ENCODE measurements at regions not wholly inside any gene's neighbourhood (a gene's known extent, or its start where the extent isn't known, plus 50 kb on each side); places are given as distances from the start of the nearest gene placed in this dataset.

GRCh38 chr5:101515721-101516120, 612.6 kb upstream of the ST8SIA4 start:
- Histone ChIP-seq H3K4me1 (no peaks in the 10 kb centered on the region), H3K4me3 (ENCODE audit: low read depth, low read length) (no peak overlapping the region), H3K27me3 (replicated peaks; ENCODE audit: control insufficient read depth, insufficient read depth, low read length) (no peaks in the 10 kb centered on the region), H3K36me3 (ENCODE audit: control insufficient read depth, insufficient read depth, low read length) (no peaks in the 10 kb centered on the region), H3K9me3 (peaks cover 3% of the 10 kb centered on the region)
- no peaks in the 10 kb centered on the region for H3K36me3 Mint-ChIP-seq (ENCODE audit: insufficient read depth, unreplicated experiment)
- intact Hi-C loops (cut with micrococcal nuclease; ENCODE audit: unreplicated experiment): no loop called here
- H3K27me3 Mint-ChIP-seq (ENCODE audit: insufficient read depth, unreplicated experiment): no peaks in the 10 kb centered on the region
- CTCF ChIA-PET: no interaction called here
- H3K9me3 Mint-ChIP-seq (ENCODE audit: unreplicated experiment): peaks cover 29% of the 10 kb centered on the region
- H3K4me1 Mint-ChIP-seq (ENCODE audit: low read depth, unreplicated experiment): no peaks in the 10 kb centered on the region
- BruUV-seq (replicated peaks): no TSS peak
- DNase-seq: no peak
- H3K4me3 Mint-ChIP-seq (ENCODE audit: unreplicated experiment): no peak overlapping the region
- POLR2A ChIA-PET: no interaction called here
- no peak for TF ChIP-seq CTCF (IDR thresholded peaks at IDR 0.05; ENCODE audit: insufficient read depth in 1 of 2, low read depth in 1 of 2, low read length in 1 of 2, severe bottlenecking in 1 of 2, unreplicated experiment in 1 of 2)
- no peak overlapping the region for H3K27ac Mint-ChIP-seq (ENCODE audit: unreplicated experiment)

GRCh38 chr5:101505891-101506570, 602.9 kb upstream of the ST8SIA4 start:
- Mint-ChIP-seq H3K27ac (ENCODE audit: unreplicated experiment) (no peak overlapping the region), H3K27me3 (ENCODE audit: insufficient read depth, unreplicated experiment) (no peaks in the 10 kb centered on the region), H3K9me3 (ENCODE audit: unreplicated experiment) (peaks cover 26% of the 10 kb centered on the region), H3K4me3 (ENCODE audit: unreplicated experiment) (no peak overlapping the region), H3K36me3 (ENCODE audit: insufficient read depth, unreplicated experiment) (no peaks in the 10 kb centered on the region), H3K4me1 (ENCODE audit: low read depth, unreplicated experiment) (no peaks in the 10 kb centered on the region)
- intact Hi-C loops (cut with micrococcal nuclease; ENCODE audit: unreplicated experiment): no loop called here
- Histone ChIP-seq H3K4me1 (no peaks in the 10 kb centered on the region), H3K36me3 (ENCODE audit: control insufficient read depth, insufficient read depth, low read length) (no peaks in the 10 kb centered on the region), H3K27me3 (replicated peaks; ENCODE audit: control insufficient read depth, insufficient read depth, low read length) (no peaks in the 10 kb centered on the region), H3K4me3 (ENCODE audit: low read depth, low read length) (no peak overlapping the region), H3K9me3 (no peaks in the 10 kb centered on the region; the same call in 1 of the 2 replicates)
- ChIA-PET POLR2A (no interaction called here), CTCF (no interaction called here)
- no TSS peak for BruUV-seq (replicated peaks)
- no peak for TF ChIP-seq CTCF (IDR thresholded peaks at IDR 0.05; ENCODE audit: insufficient read depth in 1 of 2, low read depth in 1 of 2, low read length in 1 of 2, severe bottlenecking in 1 of 2, unreplicated experiment in 1 of 2)
- no peak for DNase-seq

GRCh38 chr5:101482931-101483330, 579.8 kb upstream of the ST8SIA4 start:
- Histone ChIP-seq H3K27me3 (replicated peaks; ENCODE audit: control insufficient read depth, insufficient read depth, low read length) (no peaks in the 10 kb centered on the region), H3K9me3 (no peaks in the 10 kb centered on the region), H3K4me1 (no peaks in the 10 kb centered on the region), H3K36me3 (ENCODE audit: control insufficient read depth, insufficient read depth, low read length) (no peaks in the 10 kb centered on the region), H3K4me3 (ENCODE audit: low read depth, low read length) (no peak overlapping the region)
- no peak for TF ChIP-seq CTCF (IDR thresholded peaks at IDR 0.05; ENCODE audit: insufficient read depth in 1 of 2, low read depth in 1 of 2, low read length in 1 of 2, severe bottlenecking in 1 of 2, unreplicated experiment in 1 of 2)
- DNase-seq: no peak
- Mint-ChIP-seq H3K4me3 (ENCODE audit: unreplicated experiment) (no peak overlapping the region), H3K9me3 (ENCODE audit: unreplicated experiment) (no peaks in the 10 kb centered on the region), H3K27ac (ENCODE audit: unreplicated experiment) (no peak overlapping the region), H3K36me3 (ENCODE audit: insufficient read depth, unreplicated experiment) (no peaks in the 10 kb centered on the region), H3K27me3 (ENCODE audit: insufficient read depth, unreplicated experiment) (no peaks in the 10 kb centered on the region), H3K4me1 (ENCODE audit: low read depth, unreplicated experiment) (no peaks in the 10 kb centered on the region)
- no TSS peak for BruUV-seq (replicated peaks)
- intact Hi-C loops (cut with micrococcal nuclease; ENCODE audit: unreplicated experiment): no loop called here
- ChIA-PET CTCF (no interaction called here), POLR2A (no interaction called here)
